CD14-positive monocyte (primary cell): ENCODE measurements at regions not wholly inside any gene's neighbourhood (a gene's known extent, or its start where the extent isn't known, plus 50 kb on each side); places are given as distances from the start of the nearest gene placed in this dataset.
"Not testable (repeated sequence)": the region's sequence is repeated elsewhere in the genome, so short reads cannot be mapped to it uniquely, and the experiment has no call there.

Experiments used
- DNase-seq, 3 donors: peaks; one replicate each; pipeline ENCODE4 v3.0.0-alpha.2; 2011 to 2022
- H2AFZ ChIP-seq: 2 replicates; pipeline ENCODE4 v1.6.0; 2012; ENCODE audit warnings: mild to moderate bottlenecking, low read depth, low read length, inconsistent platforms; ENCODE audit not compliant: insufficient read depth, poor library complexity, severe bottlenecking
- H3K27ac ChIP-seq, 2 donors: 1 replicate in 1 of 2; 2 replicates in 1 of 2; pipeline ENCODE4 v1.5.1; 2012 to 2013; ENCODE audit warnings: low read length in 2 of 2, control low read depth in 1 of 2, inconsistent platforms in 1 of 2, low read depth in 1 of 2, mild to moderate bottlenecking in 1 of 2
- H3K27me3 ChIP-seq, 2 donors: one replicate each; pipeline versions ENCODE4 v1.6.0 to v1.6.1; 2011 to 2013; ENCODE audit warnings: low read length in 2 of 2; ENCODE audit not compliant: control insufficient read depth in 2 of 2, insufficient read depth in 2 of 2
- H3K36me3 ChIP-seq, 2 donors: replicated peaks in 1 of 2; 1 replicate in 1 of 2; 2 replicates in 1 of 2; pipeline versions ENCODE4 v1.5.1 to v1.6.1; 2012 to 2013; ENCODE audit warnings: low read length in 2 of 2, control low read depth in 1 of 2, inconsistent platforms in 1 of 2, mild to moderate bottlenecking in 1 of 2; ENCODE audit not compliant: insufficient read depth in 2 of 2, control insufficient read depth in 1 of 2
- H3K4me1 ChIP-seq, 2 donors: 1 replicate in 1 of 2; 2 replicates in 1 of 2; pipeline versions ENCODE4 v1.5.1 to v1.6.1; 2012 to 2013; ENCODE audit warnings: low read length in 2 of 2, control low read depth in 1 of 2, inconsistent platforms in 1 of 2, mild to moderate bottlenecking in 1 of 2, moderate library complexity in 1 of 2; ENCODE audit not compliant: insufficient read depth in 2 of 2, control insufficient read depth in 1 of 2
- H3K4me2 ChIP-seq: replicated peaks from 2 replicates; pipeline ENCODE3; 2012; ENCODE audit warnings: low read length, moderate library complexity, mild to moderate bottlenecking; ENCODE audit not compliant: poor library complexity, severe bottlenecking; ENCODE audit errors: extremely low read depth
- H3K4me3 ChIP-seq, 3 experiments: fragments of 200-600 bp in 1 of 3; sonication (generic) in 1 of 3; replicated peaks in 1 of 3; 1 replicate in 2 of 3; 2 replicates in 1 of 3; pipeline ENCODE4 v1.5.1; 2011 to 2013; ENCODE audit warnings: low read length in 3 of 3, mild to moderate bottlenecking in 3 of 3, control low read depth in 2 of 3, low read depth in 2 of 3, inconsistent platforms in 1 of 3, moderate library complexity in 1 of 3
- H3K79me2 ChIP-seq: 2 replicates; pipeline ENCODE4 v1.6.0; 2012; ENCODE audit warnings: mild to moderate bottlenecking, control low read depth, inconsistent platforms, low read length, moderate library complexity; ENCODE audit not compliant: insufficient read depth
- H3K9ac ChIP-seq: 2 replicates; pipeline ENCODE4 v1.6.0; 2017; ENCODE audit warnings: low read length, mild to moderate bottlenecking; ENCODE audit not compliant: insufficient read depth, poor library complexity, severe bottlenecking
- H3K9me3 ChIP-seq, 2 donors: replicated peaks in 1 of 2; 1 replicate in 1 of 2; 2 replicates in 1 of 2; pipeline versions ENCODE4 v1.5.1 to v1.6.1; 2012 to 2013; ENCODE audit warnings: low read length in 2 of 2, control low read depth in 1 of 2; ENCODE audit not compliant: control insufficient read depth in 1 of 2, insufficient read depth in 1 of 2
- H4K20me1 ChIP-seq: 2 replicates; pipeline ENCODE4 v1.6.0; 2012; ENCODE audit warnings: mild to moderate bottlenecking, low read length, control low read depth, moderate library complexity; ENCODE audit not compliant: insufficient read depth
- H3K27ac Mint-ChIP-seq, 7 donors: one replicate each; pipeline ENCODE4 v1.8.0; 2020; ENCODE audit warnings: mild to moderate bottlenecking in 7 of 7, mixed read lengths in 7 of 7, moderate library complexity in 6 of 7, inconsistent platforms in 2 of 7
- H3K27me3 Mint-ChIP-seq, 3 donors: one replicate each; pipeline ENCODE4 v1.8.0; 2021 to 2022; ENCODE audit warnings: low read depth in 3 of 3, mild to moderate bottlenecking in 3 of 3, mixed read lengths in 3 of 3, moderate library complexity in 3 of 3, inconsistent platforms in 1 of 3
- H3K36me3 Mint-ChIP-seq, 2 donors: one replicate each; pipeline ENCODE4 v1.8.0; 2020; ENCODE audit warnings: mixed read lengths in 2 of 2, inconsistent platforms in 1 of 2, mild to moderate bottlenecking in 1 of 2
- H3K4me1 Mint-ChIP-seq: one replicate; pipeline ENCODE4 v1.8.0; 2020; ENCODE audit warnings: mild to moderate bottlenecking, mixed read lengths
- H3K4me3 Mint-ChIP-seq, 2 donors: one replicate each; pipeline ENCODE4 v1.8.0; 2020; ENCODE audit warnings: mild to moderate bottlenecking in 2 of 2, mixed read lengths in 2 of 2, moderate library complexity in 1 of 2
- H3K9me3 Mint-ChIP-seq, 7 donors: one replicate each; pipeline ENCODE4 v1.8.0; 2020 to 2022; ENCODE audit warnings: mixed read lengths in 7 of 7, mild to moderate bottlenecking in 6 of 7, moderate library complexity in 6 of 7, inconsistent platforms in 2 of 7
- WGBS: methylation state at CpG from one replicate; pipeline ENCODE4 v1.1.5; 2013; ENCODE audit warnings: missing lambda C conversion rate; ENCODE audit not compliant: insufficient coverage; 5-methylcytosine and 5-hydroxymethylcytosine counted together
- intact Hi-C, 2 donors: fragments of 100-400 bp; cut with micrococcal nuclease; formaldehyde crosslinking; loops; one replicate each; pipeline versions ENCODE4 v1.15.0 to v1.15.1; 2023

- H3K4me1 ChIP-seq, H3K36me3 Mint-ChIP-seq, H3K27me3 ChIP-seq, H3K9me3 ChIP-seq, H3K4me1 Mint-ChIP-seq, H3K27ac ChIP-seq, H3K9me3 Mint-ChIP-seq, H3K4me2 ChIP-seq, H3K27ac Mint-ChIP-seq, H4K20me1 ChIP-seq, H3K4me3 Mint-ChIP-seq, H3K4me3 ChIP-seq, intact Hi-C loops, H3K36me3 ChIP-seq, H2AFZ ChIP-seq, H3K79me2 ChIP-seq, H3K9ac ChIP-seq, DNase-seq: not testable (repeated sequence)
- WGBS = no CpG with 5 or more reads among the region's 3 CpGs
- peaks cover 0 to 11% (median 3%) of the 10 kb centered on the region in 3 donors for H3K27me3 Mint-ChIP-seq
These were observed 246.4 kb downstream of the BCL2L11 start for GRCh38 chr2:111367080-111367479.

- H3K27me3 ChIP-seq, H3K79me2 ChIP-seq, DNase-seq, H3K27ac ChIP-seq, H3K9me3 ChIP-seq, H2AFZ ChIP-seq, H4K20me1 ChIP-seq, H3K4me1 ChIP-seq, H3K9ac ChIP-seq, H3K4me3 Mint-ChIP-seq, H3K9me3 Mint-ChIP-seq, H3K27ac Mint-ChIP-seq, H3K4me1 Mint-ChIP-seq, H3K36me3 Mint-ChIP-seq, intact Hi-C loops, H3K36me3 ChIP-seq, H3K4me2 ChIP-seq, H3K4me3 ChIP-seq: not testable (repeated sequence)
- WGBS = no CpG with 5 or more reads among the region's 1 CpG
- peaks cover 0 to 11% (median 3%) of the 10 kb centered on the region in 3 donors for H3K27me3 Mint-ChIP-seq
These were observed 247.2 kb downstream of the BCL2L11 start for GRCh38 chr2:111367871-111368270.

GRCh38 chr2:111368288-111368687 lies 247.6 kb downstream of the BCL2L11 start:
- H3K27ac Mint-ChIP-seq, H3K9me3 Mint-ChIP-seq, H3K4me3 ChIP-seq, H3K4me3 Mint-ChIP-seq, H3K4me1 Mint-ChIP-seq, H3K27me3 ChIP-seq, H2AFZ ChIP-seq, H3K27ac ChIP-seq, H3K4me2 ChIP-seq, H3K4me1 ChIP-seq, H3K9me3 ChIP-seq, H3K36me3 Mint-ChIP-seq, H4K20me1 ChIP-seq, H3K36me3 ChIP-seq, intact Hi-C loops, H3K9ac ChIP-seq, DNase-seq, H3K79me2 ChIP-seq: not testable (repeated sequence)
- peaks cover 0 to 11% (median 3%) of the 10 kb centered on the region in 3 donors for H3K27me3 Mint-ChIP-seq
- WGBS = no CpG with 5 or more reads among the region's 4 CpGs

- H3K27me3 Mint-ChIP-seq, H3K4me3 Mint-ChIP-seq, H3K9ac ChIP-seq, H2AFZ ChIP-seq, H3K27me3 ChIP-seq, H3K27ac Mint-ChIP-seq, H4K20me1 ChIP-seq, H3K9me3 Mint-ChIP-seq, H3K27ac ChIP-seq, H3K9me3 ChIP-seq, H3K79me2 ChIP-seq, DNase-seq, H3K36me3 ChIP-seq, H3K36me3 Mint-ChIP-seq, intact Hi-C loops, H3K4me2 ChIP-seq, H3K4me3 ChIP-seq: not testable (repeated sequence)
- peaks cover 16 to 17% of the 10 kb centered on the region in 2 donors for H3K4me1 ChIP-seq
- no CpG with 5 or more reads among the region's 2 CpGs for WGBS
- H3K4me1 Mint-ChIP-seq = peaks cover 16% of the 10 kb centered on the region
These were observed 252.3 kb downstream of the BCL2L11 start for GRCh38 chr2:111373060-111373459.
